ENCODE measurements at regions not wholly inside any gene's neighbourhood (a gene's known extent, or its start where the extent isn't known, plus 50 kb on each side); places are given as distances from the start of the nearest gene placed in this dataset.

GRCh38 chr2:12895017-12895416 is 178.3 kb downstream of the TRIB2 start:
- TF ChIP-seq CTCF (IDR thresholded peaks at IDR 0.05; ENCODE audit: insufficient read depth, low read length): no peak
- TF ChIP-seq POLR2AphosphoS5 (IDR thresholded peaks at IDR 0.05; ENCODE audit: low read depth): no peak
- TF ChIP-seq REST (IDR thresholded peaks at IDR 0.05; ENCODE audit: insufficient replicate concordance, low read depth): no peak
- no peak for TF ChIP-seq GABPA (IDR thresholded peaks at IDR 0.05; ENCODE audit: low read depth)
- no peak for TF ChIP-seq SPI1 (IDR thresholded peaks at IDR 0.05; ENCODE audit: borderline replicate concordance, low read depth)
